Neuron (in vitro differentiated cells): ENCODE measurements at regions not wholly inside any gene's neighbourhood (a gene's known extent, or its start where the extent isn't known, plus 50 kb on each side); places are given as distances from the start of the nearest gene placed in this dataset.
"Not testable (repeated sequence)": the region's sequence is repeated elsewhere in the genome, so short reads cannot be mapped to it uniquely, and the experiment has no call there.

Experiments used
- H2AFZ ChIP-seq: one replicate; pipeline ENCODE4 v1.6.1; 2013; ENCODE audit warnings: low read depth, mild to moderate bottlenecking, inconsistent platforms, low read length, moderate library complexity
- H3K27me3 ChIP-seq: one replicate; pipeline ENCODE4 v1.6.1; 2013; ENCODE audit warnings: low read length; ENCODE audit not compliant: insufficient read depth
- H3K36me3 ChIP-seq: one replicate; pipeline ENCODE4 v1.6.1; 2013; ENCODE audit warnings: low read length; ENCODE audit not compliant: insufficient read depth
- H3K4me1 ChIP-seq: one replicate; pipeline ENCODE4 v1.6.1; 2013; ENCODE audit warnings: low read length; ENCODE audit not compliant: insufficient read depth
- H3K4me3 ChIP-seq: 2 replicates; pipeline ENCODE4 v1.5.1; 2013; ENCODE audit warnings: mild to moderate bottlenecking, low read length, moderate library complexity
- H3K9me3 ChIP-seq: one replicate; pipeline ENCODE4 v1.6.1; 2013; ENCODE audit warnings: low read length

DNA sequence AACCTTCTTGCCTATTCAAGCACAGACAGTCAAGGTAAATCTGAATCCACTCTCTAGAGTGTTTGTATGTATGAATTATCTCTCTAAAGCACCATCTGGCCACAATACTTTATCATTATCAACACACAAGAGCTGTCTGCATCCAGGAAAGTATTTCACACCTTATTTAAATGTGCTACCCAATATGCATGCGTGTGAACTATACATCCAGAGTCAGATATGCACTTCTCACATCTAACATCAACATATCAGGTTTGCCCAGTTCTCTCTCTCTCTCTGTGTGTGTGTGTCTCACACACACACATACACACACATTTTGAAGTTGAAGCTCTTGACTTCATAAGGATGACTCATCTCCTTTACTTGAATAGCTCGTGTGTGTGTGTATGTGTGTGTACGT lies 697.5 kb upstream of the PCDH20 start:
- no peaks in the 10 kb centered on the region for H3K27me3 ChIP-seq
- no peaks in the 10 kb centered on the region for H3K4me1 ChIP-seq
- no peaks in the 10 kb centered on the region for H3K36me3 ChIP-seq
- H2AFZ ChIP-seq, result no peak overlapping the region
- H3K9me3 ChIP-seq, result no peaks in the 10 kb centered on the region
- no peak overlapping the region for H3K4me3 ChIP-seq

DNA sequence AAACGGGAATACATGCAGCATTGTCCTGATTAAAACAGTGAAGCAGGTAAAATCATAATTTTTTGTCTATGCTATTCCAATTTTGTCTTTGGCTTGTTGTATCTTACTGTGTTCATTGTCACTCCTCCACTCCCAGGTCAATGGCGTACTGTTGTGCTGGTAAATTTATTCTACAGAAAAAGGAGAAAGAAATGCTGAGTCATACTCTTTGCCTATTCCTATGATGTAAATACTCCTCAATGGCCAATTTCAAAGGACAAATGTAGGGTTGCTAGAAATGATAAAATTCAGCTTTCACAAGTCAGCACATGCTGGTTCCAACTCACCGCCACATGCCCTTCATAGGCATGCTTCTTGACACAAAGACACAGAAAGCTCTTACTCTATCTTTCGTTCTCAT lies 694.4 kb upstream of the PCDH20 start:
- H3K4me3 ChIP-seq, result no peak overlapping the region
- no peak overlapping the region for H2AFZ ChIP-seq
- H3K27me3 ChIP-seq, result no peaks in the 10 kb centered on the region
- H3K4me1 ChIP-seq, result no peaks in the 10 kb centered on the region
- no peaks in the 10 kb centered on the region for H3K9me3 ChIP-seq
- no peaks in the 10 kb centered on the region for H3K36me3 ChIP-seq

- not testable (repeated sequence) for H3K4me3 ChIP-seq
These were observed 688.5 kb upstream of the PCDH20 start for GRCh38 chr13:62104136-62104535.

DNA sequence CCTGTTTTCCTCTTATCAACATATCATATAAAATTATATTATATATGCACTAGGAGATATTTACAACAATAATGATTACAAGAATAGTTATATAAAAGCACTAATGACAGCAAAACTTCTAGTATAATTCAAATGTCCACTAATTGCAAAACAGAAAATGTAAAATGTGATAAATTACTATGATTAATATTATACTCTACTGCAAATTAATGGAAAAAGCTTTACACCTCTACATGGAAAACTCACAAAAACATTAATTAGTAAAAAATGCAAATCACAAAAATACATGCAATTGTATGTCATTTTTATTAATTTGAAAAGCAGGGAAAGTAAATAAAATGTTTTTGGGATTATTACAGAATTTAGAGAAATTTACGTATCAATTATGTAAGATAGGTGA lies 681.0 kb upstream of the PCDH20 start:
- Histone ChIP-seq H3K4me3 (no peak overlapping the region), H3K36me3 (no peaks in the 10 kb centered on the region), H3K9me3 (no peaks in the 10 kb centered on the region), H3K27me3 (no peaks in the 10 kb centered on the region), H2AFZ (no peak overlapping the region), H3K4me1 (no peaks in the 10 kb centered on the region)

More at GRCh38 chr13:62104136-62104535, 688.5 kb upstream of the PCDH20 start:
- H3K9me3 ChIP-seq, H3K27me3 ChIP-seq, H3K36me3 ChIP-seq, H2AFZ ChIP-seq, H3K4me1 ChIP-seq: not testable (repeated sequence)

DNA sequence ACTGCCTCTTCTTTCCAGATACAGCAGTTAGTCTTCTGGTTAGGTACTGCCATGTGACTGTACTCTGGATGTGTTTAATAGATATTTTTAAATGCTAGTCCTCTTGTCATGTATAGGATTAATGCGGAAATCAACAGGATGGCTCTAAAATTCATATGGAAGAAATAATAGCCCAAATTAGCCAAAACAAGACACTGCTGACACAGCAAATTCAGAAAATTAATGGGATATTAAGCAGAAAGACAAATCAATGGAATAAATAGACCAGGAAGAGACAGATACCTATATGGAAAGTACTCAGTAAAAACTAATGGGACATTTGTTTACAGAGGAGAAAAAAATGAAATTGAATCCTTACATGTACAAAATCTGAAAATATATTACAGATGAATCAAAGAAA lies 679.3 kb upstream of the PCDH20 start:
- H3K36me3 ChIP-seq, result no peaks in the 10 kb centered on the region
- no peak overlapping the region for H2AFZ ChIP-seq
- no peaks in the 10 kb centered on the region for H3K27me3 ChIP-seq
- no peaks in the 10 kb centered on the region for H3K9me3 ChIP-seq
- no peak overlapping the region for H3K4me3 ChIP-seq
- no peaks in the 10 kb centered on the region for H3K4me1 ChIP-seq

DNA sequence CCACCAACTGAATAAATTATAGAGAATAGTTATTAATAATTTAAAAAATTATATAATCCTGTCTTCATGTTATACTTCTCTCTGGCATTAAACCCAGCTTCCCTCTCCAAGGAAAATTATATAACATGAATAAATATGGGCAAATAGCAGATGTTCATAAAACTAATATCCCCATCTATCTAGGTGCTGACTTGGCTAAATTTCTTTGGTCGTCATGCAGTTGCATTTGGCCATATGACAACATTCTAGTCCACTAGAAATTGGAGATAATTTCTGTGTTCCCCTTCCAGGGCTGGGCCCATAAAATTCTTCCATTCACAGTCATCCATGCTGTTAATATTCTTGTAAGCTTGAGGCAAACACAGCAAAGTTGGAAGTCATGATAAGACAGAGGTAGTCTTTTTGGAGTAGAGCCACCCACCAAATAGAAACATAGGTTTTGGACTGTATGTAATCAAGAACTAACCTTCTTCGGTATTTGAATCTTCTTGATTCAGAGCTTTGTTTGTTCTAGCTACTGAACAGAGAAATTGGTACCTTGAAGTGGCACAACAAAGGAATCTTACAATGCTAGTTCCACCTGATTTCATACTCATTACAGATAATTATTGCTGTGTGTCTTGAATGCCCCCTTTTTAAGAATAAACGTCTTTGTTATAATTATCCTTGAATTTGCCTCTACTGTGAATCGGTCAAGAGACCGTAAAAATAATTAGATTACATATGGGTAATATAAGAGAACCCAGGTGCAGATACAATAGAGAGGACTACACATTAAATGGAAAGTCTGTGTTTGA lies 678.5 kb upstream of the PCDH20 start:
- H3K4me3 ChIP-seq, result no peak overlapping the region
- no peaks in the 10 kb centered on the region for H3K4me1 ChIP-seq
- no peaks in the 10 kb centered on the region for H3K36me3 ChIP-seq
- no peak overlapping the region for H2AFZ ChIP-seq
- H3K27me3 ChIP-seq, result no peaks in the 10 kb centered on the region
- no peaks in the 10 kb centered on the region for H3K9me3 ChIP-seq

GRCh38 chr13:62092949-62093348 lies 677.3 kb upstream of the PCDH20 start:
- no peaks in the 10 kb centered on the region for H3K36me3 ChIP-seq
- H3K4me1 ChIP-seq, result no peaks in the 10 kb centered on the region
- no peak overlapping the region for H3K4me3 ChIP-seq
- H3K9me3 ChIP-seq, result no peaks in the 10 kb centered on the region
- no peaks in the 10 kb centered on the region for H3K27me3 ChIP-seq
- no peak overlapping the region for H2AFZ ChIP-seq

GRCh38 chr13:62092536-62092935 lies 676.9 kb upstream of the PCDH20 start:
- Histone ChIP-seq H3K36me3 (no peaks in the 10 kb centered on the region), H3K9me3 (no peaks in the 10 kb centered on the region), H3K27me3 (no peaks in the 10 kb centered on the region), H2AFZ (no peak overlapping the region), H3K4me3 (no peak overlapping the region), H3K4me1 (no peaks in the 10 kb centered on the region)

GRCh38 chr13:62088165-62088564 lies 672.5 kb upstream of the PCDH20 start:
- Histone ChIP-seq H3K4me1 (no peaks in the 10 kb centered on the region), H2AFZ (no peak overlapping the region), H3K9me3 (no peaks in the 10 kb centered on the region), H3K27me3 (no peaks in the 10 kb centered on the region), H3K36me3 (no peaks in the 10 kb centered on the region), H3K4me3 (no peak overlapping the region)

GRCh38 chr13:62087124-62087523 lies 671.5 kb upstream of the PCDH20 start:
- no peaks in the 10 kb centered on the region for H3K4me1 ChIP-seq
- no peaks in the 10 kb centered on the region for H3K27me3 ChIP-seq
- no peaks in the 10 kb centered on the region for H3K9me3 ChIP-seq
- H3K4me3 ChIP-seq, result no peak overlapping the region
- H3K36me3 ChIP-seq, result no peaks in the 10 kb centered on the region
- H2AFZ ChIP-seq, result no peak overlapping the region

DNA sequence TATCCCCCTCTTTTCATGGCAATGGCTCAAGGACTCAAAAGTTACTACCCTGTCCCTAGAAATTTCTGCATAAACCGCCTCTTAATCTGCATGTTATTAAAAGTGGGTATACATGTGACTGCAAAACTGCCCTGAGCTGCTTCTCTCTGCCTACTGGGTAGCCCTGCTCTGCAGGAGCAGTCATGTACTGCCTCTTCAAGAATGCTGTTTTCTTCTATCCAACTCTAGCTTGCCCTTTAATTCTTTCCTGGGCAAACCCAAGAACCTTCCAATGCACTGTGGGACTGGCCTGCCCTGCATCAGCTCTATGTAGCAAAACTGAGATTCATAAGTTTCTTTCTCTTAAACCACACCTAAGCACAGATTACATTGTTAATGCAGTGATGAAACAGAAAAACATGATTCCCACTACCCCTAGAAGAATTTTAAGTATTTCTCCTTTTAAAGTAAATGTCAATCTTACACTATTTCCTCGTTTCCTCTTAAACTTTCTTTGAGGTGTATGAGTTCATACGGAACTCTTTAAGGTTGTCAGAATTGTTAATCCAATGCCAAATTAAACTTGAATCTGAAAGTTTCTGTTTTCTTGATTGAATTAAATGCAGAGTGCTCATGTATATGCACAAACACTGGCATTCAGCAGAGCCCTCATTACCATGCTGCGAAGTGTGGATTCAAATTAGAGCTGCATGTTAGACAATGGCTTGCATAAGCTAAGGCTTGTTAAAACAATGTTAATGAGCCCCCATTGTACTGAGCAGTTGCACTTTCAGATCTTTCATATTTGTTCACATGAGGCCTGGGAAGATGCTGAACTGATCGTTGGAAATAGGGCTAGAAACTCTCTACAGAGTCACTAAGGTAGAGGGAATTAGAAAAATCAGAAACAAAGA lies 669.9 kb upstream of the PCDH20 start:
- H3K9me3 ChIP-seq, result no peaks in the 10 kb centered on the region
- peak overlapping the region; percentile 44 for H2AFZ ChIP-seq
- no peaks in the 10 kb centered on the region for H3K36me3 ChIP-seq
- H3K4me1 ChIP-seq, result no peaks in the 10 kb centered on the region
- no peaks in the 10 kb centered on the region for H3K27me3 ChIP-seq
- H3K4me3 ChIP-seq, result no peak overlapping the region

- Histone ChIP-seq H3K36me3 (no peaks in the 10 kb centered on the region), H3K27me3 (no peaks in the 10 kb centered on the region), H3K9me3 (no peaks in the 10 kb centered on the region), H3K4me1 (no peaks in the 10 kb centered on the region), H2AFZ (no peak overlapping the region), H3K4me3 (no peak overlapping the region)
These were observed 669.1 kb upstream of the PCDH20 start for GRCh38 chr13:62084728-62085127.

- Histone ChIP-seq H3K36me3 (no peaks in the 10 kb centered on the region), H3K4me1 (no peaks in the 10 kb centered on the region), H3K9me3 (no peaks in the 10 kb centered on the region), H2AFZ (no peak overlapping the region), H3K4me3 (no peak overlapping the region), H3K27me3 (no peaks in the 10 kb centered on the region)
These were observed 652.2 kb upstream of the PCDH20 start for GRCh38 chr13:62067821-62068220.
